GM20000 (cell line): ENCODE measurements at regions not wholly inside any gene's neighbourhood (a gene's known extent, or its start where the extent isn't known, plus 50 kb on each side); places are given as distances from the start of the nearest gene placed in this dataset.

Experiments
- DNase-seq: peaks from one replicate; pipeline ENCODE4 v3.0.0; 2012; ENCODE audit warnings: low spot score
- CTCF ChIP-seq: IDR thresholded peaks from 2 replicates; pipeline ENCODE4 v1.5.1; 2012; ENCODE audit warnings: mild to moderate bottlenecking, control low read depth; ENCODE audit errors: extremely low read depth, missing control alignments

DNA sequence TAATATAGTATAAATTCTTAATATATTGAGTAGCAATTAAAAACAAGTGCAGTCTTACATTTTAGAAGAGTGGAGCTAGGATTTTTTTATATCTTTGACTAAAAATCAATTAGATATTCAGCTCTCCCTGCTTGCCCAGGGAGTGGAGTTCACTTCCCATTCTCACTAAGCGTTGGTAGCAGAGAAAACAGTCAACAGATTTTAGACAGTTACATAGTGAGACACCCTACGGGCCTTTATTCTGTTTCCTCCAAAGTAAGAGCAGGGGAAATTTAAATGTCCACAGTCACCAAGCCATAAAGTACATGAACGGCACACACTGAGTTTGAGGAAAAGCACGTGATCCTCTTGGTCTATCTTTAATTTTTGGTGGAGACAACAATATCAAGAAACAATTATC is 131.6 kb upstream of the PLEKHG7 start:
- no peak for DNase-seq
- no peak for TF ChIP-seq CTCF

DNA sequence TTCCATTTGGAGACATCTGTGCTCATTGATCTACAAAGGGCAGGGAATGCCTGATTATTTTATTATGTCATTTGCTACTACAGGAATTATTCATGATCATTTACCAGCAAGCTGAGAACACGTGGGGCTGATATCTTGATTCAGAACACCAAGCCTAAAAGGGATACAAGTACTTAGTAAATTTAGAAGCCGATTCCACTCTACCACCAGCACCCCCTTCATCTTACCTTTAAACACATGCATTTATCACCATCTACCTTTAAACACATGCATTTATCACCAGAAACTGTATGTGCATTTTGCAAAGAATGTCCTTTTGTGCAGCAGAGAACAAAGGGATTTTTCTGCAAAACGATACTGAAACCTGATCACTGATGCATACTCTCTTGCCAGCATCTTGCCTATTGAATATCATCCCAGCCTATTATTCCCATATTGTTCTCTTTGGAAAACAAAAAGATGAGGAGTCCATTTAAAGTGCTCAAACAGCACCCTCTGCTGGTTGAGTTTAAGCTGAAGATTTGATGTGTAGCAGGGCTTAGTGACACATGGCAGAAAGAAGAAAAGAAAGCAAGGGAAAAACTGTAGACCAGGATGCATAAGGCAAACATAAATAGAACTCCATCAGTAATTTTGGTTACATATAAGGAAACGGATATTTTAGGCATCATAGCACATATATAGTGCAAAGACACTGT is 132.6 kb upstream of the PLEKHG7 start:
- peak; percentile 50 for DNase-seq
- peak; percentile 53 for TF ChIP-seq CTCF

DNA sequence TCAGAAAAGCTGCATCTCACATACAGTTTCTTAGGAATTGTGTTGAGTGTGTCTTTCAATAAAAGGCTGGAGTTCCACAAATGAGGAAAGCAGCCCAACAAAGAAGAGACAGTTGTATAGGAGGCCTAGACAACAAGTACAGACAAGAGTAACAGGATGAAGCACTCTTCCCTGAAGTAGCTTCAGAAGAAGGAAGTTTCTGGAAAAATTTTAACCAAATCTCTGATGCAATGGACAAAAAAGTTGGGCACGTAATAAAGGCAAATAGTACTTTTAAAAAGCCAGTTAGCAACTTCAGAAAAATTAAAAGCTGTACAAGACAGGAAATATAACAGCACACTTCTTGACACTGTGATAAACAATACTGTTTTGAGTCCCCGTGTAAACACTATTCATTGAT is 134.1 kb upstream of the PLEKHG7 start:
- DNase-seq, result no peak
- no peak for TF ChIP-seq CTCF

- no peak for DNase-seq
- TF ChIP-seq CTCF, result no peak
These were observed 136.3 kb upstream of the PLEKHG7 start for GRCh38 chr12:92566448-92567019.

DNA sequence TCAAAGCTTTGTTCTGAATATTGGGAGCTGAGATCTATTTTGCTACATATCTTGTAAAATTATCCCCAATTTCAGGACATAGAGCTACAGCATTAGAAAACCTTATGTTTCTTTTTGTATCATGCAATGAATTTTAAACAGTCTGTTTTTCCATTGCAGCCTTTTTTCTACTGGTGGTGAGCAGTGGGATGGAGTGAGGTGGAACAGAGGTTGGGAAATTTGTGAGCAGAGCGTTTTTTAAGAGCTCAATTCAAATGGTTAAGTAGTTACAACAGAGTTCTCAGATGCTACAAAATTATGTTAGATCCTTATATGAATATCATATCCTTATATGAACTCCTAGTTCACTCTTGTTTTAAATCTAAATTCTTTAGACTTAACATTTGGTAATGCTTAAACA is 139.0 kb upstream of the PLEKHG7 start:
- TF ChIP-seq CTCF, result no peak
- no peak for DNase-seq

DNA sequence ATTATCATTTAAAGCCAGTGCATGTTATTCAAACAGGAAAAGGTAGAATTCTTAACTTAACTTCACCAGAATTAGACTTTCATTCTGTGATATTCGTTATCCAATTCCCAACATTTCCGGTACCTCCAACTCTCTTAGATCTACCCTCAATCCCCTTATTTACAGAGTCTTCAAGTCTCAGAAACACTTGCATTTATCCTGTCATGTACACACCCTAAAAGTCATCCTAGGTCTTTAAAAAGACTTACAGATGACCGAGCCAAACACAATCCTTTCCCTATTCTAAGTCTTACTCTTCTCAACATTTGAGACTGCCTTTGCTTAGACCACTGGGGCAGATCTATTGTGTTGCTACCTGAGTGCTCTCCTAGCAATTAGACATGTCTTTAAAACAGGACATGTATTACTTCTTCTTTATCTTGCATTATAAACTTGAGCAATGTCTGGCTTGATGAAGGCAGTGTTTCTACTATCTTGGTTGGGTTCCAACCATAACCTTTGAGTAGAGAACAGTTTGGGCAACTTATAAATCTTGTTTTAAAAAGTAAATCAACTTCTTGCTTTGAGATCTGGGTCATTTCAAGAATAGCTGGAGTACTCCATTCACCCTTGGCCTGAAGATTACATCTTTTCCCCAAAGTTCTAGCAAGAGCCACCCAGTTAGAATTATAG is 140.6 kb upstream of the PLEKHG7 start:
- DNase-seq, result no peak
- TF ChIP-seq CTCF, result no peak

DNA sequence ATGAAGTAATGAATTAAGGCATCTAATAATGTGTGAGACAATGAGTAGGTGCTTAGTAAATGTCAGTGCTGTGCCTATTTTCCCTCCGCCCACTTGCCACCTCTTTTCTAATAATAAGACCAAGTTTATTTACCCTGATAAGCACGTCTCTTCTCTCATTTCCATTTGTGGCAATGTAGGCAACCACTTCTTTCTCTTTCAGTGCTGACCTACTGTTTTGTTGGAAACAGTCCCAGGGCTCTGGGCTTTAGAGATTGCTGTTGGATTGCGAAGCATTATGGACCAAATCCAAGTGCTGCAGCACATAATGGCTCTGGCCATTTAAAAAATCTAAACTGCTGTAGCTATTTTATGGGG is 141.3 kb upstream of the PLEKHG7 start:
- TF ChIP-seq CTCF, result no peak
- DNase-seq, result no peak
